ENCODE measurements at regions not wholly inside any gene's neighbourhood (a gene's known extent, or its start where the extent isn't known, plus 50 kb on each side); places are given as distances from the start of the nearest gene placed in this dataset.

DNA sequence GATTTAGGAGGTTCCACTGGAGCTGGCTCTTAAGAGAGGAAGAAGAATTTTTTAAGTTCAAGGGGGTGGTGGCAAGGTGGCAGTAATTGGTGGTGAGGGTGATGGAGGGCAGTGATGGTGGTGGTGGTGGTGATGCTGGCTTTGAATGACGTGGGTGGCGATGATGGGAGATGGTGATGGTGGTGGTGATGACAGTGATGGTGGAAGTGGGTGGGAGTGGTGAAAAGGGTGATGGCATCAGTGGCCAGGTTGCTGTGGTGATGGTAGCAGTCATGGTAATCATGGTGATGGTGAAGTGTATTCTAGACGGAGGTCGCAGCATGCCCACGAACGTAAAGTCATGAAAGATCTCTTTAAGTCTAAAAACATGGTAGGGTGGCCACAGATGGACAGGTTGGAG, 197.3 kb downstream of the PTEN start:
- FAIRE-seq, result no peak

- no peak for FAIRE-seq
Measured at GRCh38 chr10:88062385-88062784, 199.0 kb downstream of the PTEN start.

GRCh38 chr10:88062798-88063472, 199.5 kb downstream of the PTEN start:
- no peak for FAIRE-seq

GRCh38 chr10:88063861-88064557, 200.6 kb downstream of the PTEN start:
- no peak for FAIRE-seq

DNA sequence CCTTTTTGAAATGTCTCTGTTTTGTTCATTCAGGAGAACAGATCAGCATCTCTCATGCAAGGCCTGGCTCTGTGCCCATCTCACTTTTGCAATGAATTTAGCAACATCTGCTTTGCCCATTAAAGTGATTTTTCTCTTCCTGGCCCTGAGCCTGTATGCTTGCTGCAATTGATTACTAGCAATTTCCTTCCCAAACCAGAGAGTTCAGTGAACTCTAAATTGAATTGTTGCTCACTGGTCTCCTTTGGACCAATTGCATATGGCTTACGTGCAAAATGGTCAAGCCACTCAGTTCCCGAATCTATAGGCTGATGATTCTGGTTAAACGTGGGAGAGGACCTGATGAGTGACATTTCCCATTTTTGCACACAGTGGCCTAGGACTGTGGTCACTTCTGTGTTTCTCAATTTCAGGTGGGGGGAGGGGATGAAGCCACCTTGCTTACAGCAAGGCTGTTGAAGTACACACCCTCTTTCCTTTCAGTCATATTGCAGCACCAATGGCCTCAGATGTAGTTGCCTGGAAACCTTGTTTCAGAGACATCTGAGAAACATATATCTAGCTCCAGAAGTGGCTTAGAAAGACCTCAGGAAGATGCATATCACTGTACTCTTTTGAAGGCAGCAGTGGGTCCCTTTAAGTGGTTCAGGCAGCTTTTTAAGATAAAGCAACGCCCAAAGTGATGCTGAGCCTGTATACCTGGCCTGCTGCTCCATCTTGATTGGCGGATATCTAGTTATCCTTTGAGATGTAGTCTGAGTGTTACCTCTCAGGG, 201.4 kb downstream of the PTEN start:
- no peak for FAIRE-seq

DNA sequence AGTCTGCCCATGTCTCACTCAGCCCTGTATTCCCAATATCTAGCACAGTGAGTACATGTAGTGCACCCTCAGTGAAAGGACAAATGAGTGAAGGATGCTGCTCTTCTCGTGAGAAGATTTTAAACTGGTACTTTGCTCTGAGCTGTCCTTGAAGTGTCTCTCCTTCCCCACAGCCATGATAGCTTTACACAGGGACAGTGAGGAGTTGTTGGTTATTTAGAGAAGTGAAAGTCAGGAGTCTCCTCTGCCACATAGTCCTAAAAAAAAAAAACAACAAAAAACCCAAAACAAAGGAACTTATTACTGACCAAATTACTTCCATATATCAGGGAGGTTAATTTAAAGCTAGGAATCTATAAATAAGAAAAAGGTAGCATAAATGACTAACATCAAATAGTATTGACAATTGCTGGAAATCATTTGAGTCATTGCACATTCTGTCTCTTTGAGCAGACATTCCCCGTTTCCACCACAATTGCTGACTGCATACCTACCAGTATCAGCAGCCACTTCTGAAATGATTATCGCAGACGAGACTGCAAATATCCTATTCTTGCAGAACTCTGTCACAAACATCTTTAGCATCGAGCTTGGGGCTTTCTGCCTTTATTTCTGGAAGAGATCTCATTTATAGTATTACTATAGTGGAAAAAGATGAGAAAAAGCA, 202.1 kb downstream of the PTEN start:
- FAIRE-seq, result no peak

- FAIRE-seq, result no peak
Measured at GRCh38 chr10:88066319-88066718, 202.9 kb downstream of the PTEN start.

GRCh38 chr10:88066876-88067275, 203.5 kb downstream of the PTEN start:
- FAIRE-seq, result no peak

GRCh38 chr10:88067737-88068136, 204.3 kb downstream of the PTEN start:
- no peak for FAIRE-seq

- no peak for FAIRE-seq
Measured at GRCh38 chr10:88069338-88069737, 205.9 kb downstream of the PTEN start.

DNA sequence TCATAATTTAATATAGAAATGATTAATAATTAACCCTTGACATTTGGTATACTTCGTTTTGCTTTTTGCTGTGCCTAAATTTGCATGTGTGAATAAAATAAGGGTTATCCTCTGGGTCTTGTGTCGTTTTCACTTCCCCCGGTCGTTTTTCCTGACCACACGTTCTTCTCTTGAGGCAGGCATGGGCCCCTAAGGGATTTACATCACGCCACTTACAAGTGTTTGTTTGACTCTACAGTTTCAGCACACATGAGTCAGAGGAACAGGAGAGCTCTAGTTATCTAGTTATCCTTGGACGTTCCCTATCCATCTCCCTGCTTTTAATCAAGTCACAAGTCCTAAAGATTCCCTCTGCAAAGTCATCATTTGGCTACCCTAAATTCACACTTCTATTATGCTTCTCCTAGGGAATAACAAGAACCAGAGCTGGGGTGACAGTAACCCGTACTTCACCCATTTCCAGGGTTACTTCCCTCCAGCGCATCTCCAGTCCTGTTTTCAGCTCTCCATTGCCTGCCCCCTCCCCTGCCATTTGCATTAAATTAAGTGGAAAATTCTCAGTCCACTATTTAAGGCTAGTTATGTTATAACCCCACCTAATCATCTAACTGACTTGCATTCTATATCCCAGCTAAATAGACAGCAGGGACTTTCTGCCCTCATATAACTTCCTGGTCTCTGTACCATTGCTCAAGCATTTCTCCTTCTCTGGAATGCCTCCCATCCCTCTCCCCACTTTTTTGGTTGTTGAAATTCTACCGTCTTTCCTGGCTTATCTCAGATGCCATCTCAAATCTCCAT, 206.9 kb downstream of the PTEN start:
- FAIRE-seq, result peak; percentile 9

GRCh38 chr10:88071879-88072278, 208.5 kb downstream of the PTEN start:
- FAIRE-seq, result no peak

- FAIRE-seq, result no peak
Measured at GRCh38 chr10:88073682-88074081, 210.3 kb downstream of the PTEN start.

GRCh38 chr10:88074971-88075370, 211.5 kb downstream of the PTEN start:
- FAIRE-seq, result no peak

DNA sequence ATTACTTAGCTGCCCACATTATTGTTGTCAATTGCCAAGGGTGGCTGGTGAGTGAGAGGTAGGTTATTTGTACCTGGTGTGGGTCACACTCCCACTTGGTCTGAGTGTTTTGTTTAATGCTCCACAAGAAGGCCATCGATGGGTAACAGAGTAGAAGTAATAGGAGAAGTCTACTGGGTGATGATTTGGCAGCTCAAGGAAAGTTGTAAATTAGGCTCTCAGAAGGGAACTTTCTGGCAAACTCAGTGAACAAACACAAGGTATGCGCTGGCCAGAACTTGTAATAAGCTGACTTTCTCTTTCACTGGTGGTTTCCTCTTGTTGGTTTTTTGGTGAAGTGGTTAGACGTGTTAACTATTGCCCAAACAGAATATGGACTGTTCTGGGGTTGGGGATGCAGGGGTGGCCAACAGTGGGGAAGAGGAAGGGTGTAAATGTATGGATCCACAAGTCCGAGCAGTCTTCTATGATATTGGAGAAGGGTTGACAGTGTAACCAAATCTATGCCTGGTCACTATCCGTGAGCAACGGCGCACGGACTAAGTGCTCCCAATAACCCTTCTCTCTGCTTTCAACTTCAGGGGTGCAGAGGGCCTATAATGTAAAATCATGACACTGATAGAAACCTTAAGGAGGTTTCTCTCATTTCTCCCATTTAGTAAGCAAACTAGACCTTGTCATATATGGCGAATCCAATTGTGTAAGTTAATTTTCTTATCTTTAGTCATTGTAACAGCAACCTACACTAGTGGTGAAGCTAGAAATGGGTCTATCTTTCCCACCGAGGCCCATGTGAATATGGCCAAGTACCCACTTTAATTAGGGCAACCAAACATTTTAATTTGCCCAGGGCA, 212.8 kb downstream of the PTEN start:
- no peak for FAIRE-seq

GRCh38 chr10:88077977-88078376, 214.6 kb downstream of the PTEN start:
- FAIRE-seq, result no peak

GRCh38 chr10:88080213-88080612, 216.8 kb downstream of the PTEN start:
- FAIRE-seq, result peak; percentile 99

- no peak for FAIRE-seq
Measured at GRCh38 chr10:88081457-88082054, 218.1 kb downstream of the PTEN start.

- FAIRE-seq, result no peak
Measured at GRCh38 chr10:88082391-88082790, 219.0 kb downstream of the PTEN start.

DNA sequence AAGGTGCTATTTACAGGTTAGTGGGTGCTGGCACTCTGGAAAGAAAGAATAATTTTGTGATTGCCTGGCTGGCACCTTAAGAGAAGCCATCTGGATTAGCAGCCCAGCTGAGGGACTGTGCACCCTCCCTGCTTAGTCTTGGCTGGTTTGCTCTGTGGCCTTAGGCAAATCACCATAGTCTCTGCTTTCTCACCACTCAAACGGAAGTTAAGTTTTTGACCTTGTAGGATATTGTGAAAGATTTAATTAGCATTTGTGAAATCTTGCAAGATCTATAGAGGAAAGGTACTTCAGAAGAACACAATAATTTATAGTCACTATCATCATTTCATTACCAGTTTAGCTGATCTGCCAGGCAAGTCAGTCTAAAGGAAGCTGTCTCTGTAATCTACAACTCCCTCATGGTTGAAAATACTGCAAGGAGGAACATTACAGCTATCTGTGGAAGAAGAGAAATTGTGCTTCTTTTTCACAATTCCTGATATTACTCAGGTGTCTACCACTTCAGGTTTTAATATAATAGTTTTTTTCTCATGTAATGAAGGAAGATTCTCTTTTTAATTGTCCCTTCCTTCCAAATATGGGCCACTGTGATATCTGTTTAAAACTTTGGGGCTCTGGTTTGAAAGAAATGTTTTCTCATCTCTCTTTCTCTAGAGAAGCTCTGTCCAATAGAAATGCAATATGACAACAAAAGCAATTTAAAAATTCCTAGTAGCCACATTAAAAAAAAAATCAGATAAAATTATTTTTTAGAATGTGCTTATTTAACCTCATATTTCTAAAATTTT, 219.6 kb downstream of the PTEN start:
- FAIRE-seq, result peak; percentile 45
